ENCODE measurements at regions not wholly inside any gene's neighbourhood (a gene's known extent, or its start where the extent isn't known, plus 50 kb on each side); places are given as distances from the start of the nearest gene placed in this dataset.

DNA sequence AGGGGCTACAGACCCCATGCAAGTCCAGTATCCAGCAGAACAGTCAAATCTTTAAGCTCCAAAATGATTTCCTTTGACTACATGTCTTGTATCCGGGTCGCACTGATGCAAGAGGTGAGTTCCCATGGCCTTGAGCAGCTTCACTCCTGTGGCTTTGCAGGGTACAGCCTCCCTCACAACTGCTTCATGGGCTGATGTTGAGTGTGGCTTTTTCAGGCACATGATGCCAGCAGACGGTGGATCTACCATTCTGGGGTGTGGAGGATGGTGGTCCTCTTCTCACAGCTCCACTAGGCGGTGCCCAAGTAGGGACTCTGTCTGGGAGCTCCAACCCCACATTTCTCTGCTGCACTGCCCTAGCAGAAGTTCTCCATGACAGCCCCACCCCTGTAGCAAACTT, 208.4 kb downstream of the INSIG2 start:
- H3K9me3 ChIP-seq, result no peaks in the 10 kb centered on the region
- DNase-seq, result no peak
- no peaks in the 10 kb centered on the region for H3K4me1 ChIP-seq
- intact Hi-C loops (cut with DNase I), result no loop called here
- TF ChIP-seq, protein P1, sequence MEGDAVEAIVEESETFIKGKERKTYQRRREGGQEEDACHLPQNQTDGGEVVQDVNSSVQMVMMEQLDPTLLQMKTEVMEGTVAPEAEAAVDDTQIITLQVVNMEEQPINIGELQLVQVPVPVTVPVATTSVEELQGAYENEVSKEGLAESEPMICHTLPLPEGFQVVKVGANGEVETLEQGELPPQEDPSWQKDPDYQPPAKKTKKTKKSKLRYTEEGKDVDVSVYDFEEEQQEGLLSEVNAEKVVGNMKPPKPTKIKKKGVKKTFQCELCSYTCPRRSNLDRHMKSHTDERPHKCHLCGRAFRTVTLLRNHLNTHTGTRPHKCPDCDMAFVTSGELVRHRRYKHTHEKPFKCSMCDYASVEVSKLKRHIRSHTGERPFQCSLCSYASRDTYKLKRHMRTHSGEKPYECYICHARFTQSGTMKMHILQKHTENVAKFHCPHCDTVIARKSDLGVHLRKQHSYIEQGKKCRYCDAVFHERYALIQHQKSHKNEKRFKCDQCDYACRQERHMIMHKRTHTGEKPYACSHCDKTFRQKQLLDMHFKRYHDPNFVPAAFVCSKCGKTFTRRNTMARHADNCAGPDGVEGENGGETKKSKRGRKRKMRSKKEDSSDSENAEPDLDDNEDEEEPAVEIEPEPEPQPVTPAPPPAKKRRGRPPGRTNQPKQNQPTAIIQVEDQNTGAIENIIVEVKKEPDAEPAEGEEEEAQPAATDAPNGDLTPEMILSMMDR (IDR thresholded peaks at IDR 0.05), result no peak
- TF ChIP-seq POLR2A (IDR thresholded peaks at IDR 0.05), result no peak
- no peak overlapping the region for H3K27ac ChIP-seq
- peaks cover 0 to 15% (median 0%) of the 10 kb centered on the region in 4 donors for H3K27me3 ChIP-seq
- WGBS, 2 donors, result 79 to 95% methylated on average over 4 of the region's 4 CpGs
- H3K4me3 ChIP-seq, result no peak overlapping the region
- no peaks in the 10 kb centered on the region for H3K36me3 ChIP-seq

DNA sequence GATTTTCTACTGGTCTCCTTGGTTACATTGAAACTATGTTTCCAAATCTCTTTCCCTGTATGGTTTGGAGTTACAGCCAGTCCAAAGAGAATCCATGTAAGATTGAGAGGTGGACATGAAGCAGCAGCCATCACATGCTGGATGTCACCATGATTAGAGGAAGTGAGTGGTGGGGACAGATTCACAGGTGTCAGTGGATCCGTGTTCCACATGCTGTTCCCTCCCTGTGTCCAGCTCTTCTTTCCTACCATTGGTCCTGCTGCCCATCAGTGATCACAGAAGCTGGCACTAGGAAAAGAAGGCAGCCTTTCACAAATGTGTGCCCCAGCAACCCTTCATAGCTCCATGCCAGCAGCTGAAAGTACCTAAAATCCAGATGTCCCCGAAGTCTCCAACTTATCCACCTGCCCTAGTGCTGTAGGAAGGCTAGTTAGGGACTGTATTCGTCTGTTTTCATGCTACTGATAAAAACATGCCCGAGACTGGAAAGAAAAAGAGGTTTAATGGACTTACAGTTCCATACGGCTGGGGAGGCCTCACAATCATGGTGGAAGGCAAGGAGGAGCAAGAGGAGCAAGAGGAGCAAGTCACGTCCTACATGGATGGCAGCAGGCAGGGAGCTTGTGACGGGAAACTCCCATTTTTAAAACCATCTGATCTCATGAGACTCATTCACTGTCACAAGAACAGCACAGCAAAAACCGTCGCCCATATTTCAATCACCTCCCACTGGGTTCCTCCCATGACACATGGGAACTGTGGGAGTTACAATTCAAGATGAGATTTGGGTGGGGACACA, 207.5 kb downstream of the INSIG2 start:
- DNase-seq, result no peak
- Histone ChIP-seq H3K4me1 (no peaks in the 10 kb centered on the region), H3K27ac (no peak overlapping the region), H3K4me3 (no peak overlapping the region), H3K9me3 (no peaks in the 10 kb centered on the region), H3K36me3 (no peaks in the 10 kb centered on the region), H3K27me3 (peaks cover 0 to 15% (median 0%) of the 10 kb centered on the region in 4 donors)
- intact Hi-C loops (cut with DNase I), result no loop called here
- 66 to 79% methylated on average over 8 of the region's 9 CpGs for WGBS, 2 donors
- no peak for TF ChIP-seq POLR2A (IDR thresholded peaks at IDR 0.05)
- TF ChIP-seq, protein P1 (IDR thresholded peaks at IDR 0.05), result no peak

DNA sequence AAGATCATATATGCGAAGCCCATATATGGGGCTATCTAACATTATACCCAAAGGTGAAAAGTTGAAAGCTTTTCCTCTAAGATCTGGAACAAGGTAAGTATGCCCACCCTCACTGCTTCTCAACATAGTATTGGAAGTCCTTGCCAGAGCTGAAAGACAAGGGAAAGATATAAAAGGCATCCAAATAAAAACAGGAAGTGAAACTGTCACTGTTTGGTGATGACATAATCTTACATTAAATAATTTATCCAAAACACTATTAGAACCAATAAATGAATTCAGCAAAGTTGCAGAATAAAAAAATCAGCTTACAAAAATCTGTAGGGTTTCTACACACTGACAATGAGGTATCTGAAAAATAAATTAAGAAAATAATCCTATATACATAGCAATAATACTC, 205.8 kb downstream of the INSIG2 start:
- Histone ChIP-seq H3K27me3 (peaks cover 0 to 15% (median 0%) of the 10 kb centered on the region in 4 donors), H3K4me3 (no peak overlapping the region), H3K4me1 (no peaks in the 10 kb centered on the region), H3K36me3 (no peaks in the 10 kb centered on the region), H3K27ac (no peak overlapping the region), H3K9me3 (no peaks in the 10 kb centered on the region)
- TF ChIP-seq, protein P1 (IDR thresholded peaks at IDR 0.05), result no peak
- intact Hi-C loops (cut with DNase I), result no loop called here
- DNase-seq, result no peak
- 81 to 83% methylated on average over 1 of the region's 1 CpG for WGBS, 2 donors

DNA sequence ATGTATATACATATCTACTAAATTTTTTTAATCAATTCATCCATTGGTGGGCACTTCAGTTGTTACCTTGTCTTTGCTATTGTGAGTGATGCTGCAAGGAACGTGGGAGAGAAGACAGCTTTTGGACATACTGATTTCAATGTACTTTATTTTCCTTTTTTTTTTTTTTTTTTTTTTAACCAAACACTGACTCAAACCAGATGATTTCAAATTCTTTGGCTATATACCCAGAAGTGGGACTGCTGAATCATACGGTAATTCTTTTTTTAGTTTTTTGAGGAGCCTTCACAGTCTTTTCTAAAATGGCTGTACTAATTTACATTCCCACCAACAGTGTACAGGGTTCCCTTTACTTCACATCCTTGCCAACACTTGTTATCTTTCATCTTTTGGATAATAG, 204.7 kb downstream of the INSIG2 start:
- intact Hi-C loops (cut with DNase I), result no loop called here
- no peak overlapping the region for H3K27ac ChIP-seq
- H3K4me3 ChIP-seq, result no peak overlapping the region
- no peaks in the 10 kb centered on the region for H3K4me1 ChIP-seq
- H3K27me3 ChIP-seq, result peaks cover 0 to 15% (median 0%) of the 10 kb centered on the region in 4 donors
- DNase-seq, result no peak
- no peaks in the 10 kb centered on the region for H3K36me3 ChIP-seq
- TF ChIP-seq, protein P1 (IDR thresholded peaks at IDR 0.05), result no peak
- TF ChIP-seq POLR2A (IDR thresholded peaks at IDR 0.05), result no peak
- WGBS, 2 donors, result 44 to 72% methylated on average over 2 of the region's 2 CpGs
- H3K9me3 ChIP-seq, result no peaks in the 10 kb centered on the region

DNA sequence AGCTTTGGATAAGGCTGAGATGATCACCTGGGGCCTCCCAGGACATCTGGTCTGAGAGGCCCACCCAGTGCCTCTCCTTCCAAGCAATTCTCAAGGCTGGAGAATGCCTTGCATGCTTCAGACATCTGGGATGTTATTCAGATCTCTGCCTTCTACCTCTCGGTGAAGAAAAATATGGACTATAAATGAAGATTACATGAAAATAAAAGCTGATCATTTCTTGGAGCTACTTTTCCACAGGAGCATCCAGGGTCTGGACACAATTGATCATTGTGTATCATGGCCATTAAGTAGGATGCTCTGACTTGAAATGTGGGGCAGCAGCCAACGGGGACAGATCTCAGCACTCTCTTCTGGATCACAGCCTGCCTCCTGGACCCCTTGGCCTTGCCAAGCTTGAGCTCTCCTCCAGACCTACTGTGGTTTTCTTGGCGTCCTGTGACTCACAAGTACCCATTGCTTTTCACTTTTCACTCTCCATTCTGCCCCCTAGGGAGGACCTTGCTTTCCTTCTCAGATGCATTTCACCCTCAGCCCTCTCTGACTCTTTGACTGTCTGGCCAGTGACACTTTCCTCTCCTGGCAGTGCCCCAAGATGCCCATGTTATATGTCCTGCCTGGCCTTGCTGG, 203.1 kb downstream of the INSIG2 start:
- H3K9me3 ChIP-seq, result no peaks in the 10 kb centered on the region
- H3K36me3 ChIP-seq, result no peaks in the 10 kb centered on the region
- no peak overlapping the region for H3K4me3 ChIP-seq
- no peaks in the 10 kb centered on the region for H3K4me1 ChIP-seq
- WGBS, 2 donors, result 54 to 60% methylated on average over 3 of the region's 3 CpGs
- H3K27me3 ChIP-seq, result peaks cover 0 to 7% (median 0%) of the 10 kb centered on the region in 4 donors
- H3K27ac ChIP-seq, result no peak overlapping the region
- no peak for DNase-seq
- intact Hi-C loops (cut with DNase I), result no loop called here
- TF ChIP-seq POLR2A (IDR thresholded peaks at IDR 0.05), result no peak
- TF ChIP-seq, protein P1 (IDR thresholded peaks at IDR 0.05), result no peak

Data from esophagus squamous epithelium (tissue), 5 donors.